Smooth muscle cell (in vitro differentiated cells): ENCODE measurements at regions not wholly inside any gene's neighbourhood (a gene's known extent, or its start where the extent isn't known, plus 50 kb on each side); places are given as distances from the start of the nearest gene placed in this dataset.

Experiments used
- DNase-seq: peaks from one replicate; lab custom pipeline; 2025; ENCODE audit not compliant: unreplicated experiment; lab: John Stamatoyannopoulos, UW
- H2AFZ ChIP-seq: fragments of 200-600 bp; sonication (generic); 2 replicates; pipeline ENCODE4 v1.6.0; 2016; ENCODE audit warnings: antibody characterized with exemption, low read depth, mild to moderate bottlenecking
- H3F3A ChIP-seq: fragments of 200-600 bp; sonication (generic); 2 replicates; pipeline ENCODE4 v1.6.0; 2017; ENCODE audit warnings: antibody characterized with exemption, low read depth
- H3K27ac ChIP-seq: fragments of 200-600 bp; sonication (generic); 2 replicates; pipeline ENCODE4 v1.5.1; 2016; ENCODE audit warnings: low read depth, mild to moderate bottlenecking
- H3K27me3 ChIP-seq: fragments of 200-600 bp; sonication (generic); 2 replicates; pipeline ENCODE4 v1.6.1; 2016; ENCODE audit warnings: low read depth, mild to moderate bottlenecking
- H3K36me3 ChIP-seq: fragments of 200-600 bp; sonication (generic); 2 replicates; pipeline ENCODE4 v1.5.1; 2016; ENCODE audit warnings: low read depth
- H3K4me1 ChIP-seq: fragments of 200-600 bp; sonication (generic); 2 replicates; pipeline ENCODE4 v1.5.1; 2016; ENCODE audit warnings: low read depth
- H3K4me2 ChIP-seq: fragments of 200-600 bp; sonication (generic); 2 replicates; pipeline ENCODE4 v1.6.0; 2016; ENCODE audit warnings: mild to moderate bottlenecking
- H3K4me3 ChIP-seq: fragments of 200-600 bp; sonication (generic); 2 replicates; pipeline ENCODE4 v1.5.1; 2016; ENCODE audit warnings: mild to moderate bottlenecking
- H3K79me2 ChIP-seq: fragments of 200-600 bp; sonication (generic); 2 replicates; pipeline ENCODE4 v1.6.0; 2016; ENCODE audit warnings: low read depth, mild to moderate bottlenecking
- H3K9ac ChIP-seq: fragments of 200-600 bp; sonication (generic); 2 replicates; pipeline ENCODE4 v1.6.0; 2016; ENCODE audit warnings: low read depth
- H3K9me3 ChIP-seq: fragments of 200-600 bp; sonication (generic); replicated peaks from 2 replicates; pipeline ENCODE4 v1.5.1; 2016; ENCODE audit warnings: low read depth
- H4K20me1 ChIP-seq: fragments of 200-600 bp; sonication (generic); 2 replicates; pipeline ENCODE4 v1.6.0; 2016; ENCODE audit warnings: low read depth
- CTCF ChIP-seq: fragments of 200-600 bp; sonication (generic); IDR thresholded peaks from 2 replicates; pipeline ENCODE4 v1.5.1; 2017; ENCODE audit warnings: borderline replicate concordance, mild to moderate bottlenecking, antibody characterized with exemption; ENCODE audit not compliant: insufficient read depth, poor library complexity, severe bottlenecking
- WGBS: methylation state at CpG from one replicate; pipeline ENCODE4 v1.1.7; 2016; ENCODE audit warnings: low lambda C conversion rate; 5-methylcytosine and 5-hydroxymethylcytosine counted together

GRCh38 chr4:151901631-151902030 lies 140.8 kb upstream of the GATB start:
- H4K20me1 ChIP-seq: no peaks in the 10 kb centered on the region
- H3K27ac ChIP-seq: no peak overlapping the region
- H3K9ac ChIP-seq: no peak overlapping the region
- no peak for TF ChIP-seq CTCF
- no peaks in the 10 kb centered on the region for H3K27me3 ChIP-seq
- DNase-seq: no peak
- no peaks in the 10 kb centered on the region for H3K4me1 ChIP-seq
- no peaks in the 10 kb centered on the region for H3K36me3 ChIP-seq
- H3K4me3 ChIP-seq: no peak overlapping the region
- no peak overlapping the region for H2AFZ ChIP-seq
- no peaks in the 10 kb centered on the region for H3K9me3 ChIP-seq
- no peak overlapping the region for H3K4me2 ChIP-seq
- H3F3A ChIP-seq: no peaks in the 10 kb centered on the region
- H3K79me2 ChIP-seq: no peaks in the 10 kb centered on the region

- H3K9me3 ChIP-seq: no peaks in the 10 kb centered on the region
- no peak overlapping the region for H3K9ac ChIP-seq
- no peak for TF ChIP-seq CTCF
- H3K4me1 ChIP-seq: no peaks in the 10 kb centered on the region
- no peaks in the 10 kb centered on the region for H3K27me3 ChIP-seq
- H4K20me1 ChIP-seq: no peaks in the 10 kb centered on the region
- no peaks in the 10 kb centered on the region for H3K36me3 ChIP-seq
- WGBS: 97% methylated on average over 2 of the region's 2 CpGs
- no peak overlapping the region for H3K4me2 ChIP-seq
- no peak for DNase-seq
- no peak overlapping the region for H3K27ac ChIP-seq
- H3K79me2 ChIP-seq: no peaks in the 10 kb centered on the region
- H3F3A ChIP-seq: no peaks in the 10 kb centered on the region
- H3K4me3 ChIP-seq: no peak overlapping the region
- H2AFZ ChIP-seq: no peak overlapping the region
Observed at GRCh38 chr4:151896880-151897279, 136.1 kb upstream of the GATB start.

- WGBS: 88% methylated on average over 3 of the region's 3 CpGs
- H3F3A ChIP-seq: no peaks in the 10 kb centered on the region
- no peaks in the 10 kb centered on the region for H4K20me1 ChIP-seq
- TF ChIP-seq CTCF: no peak
- no peaks in the 10 kb centered on the region for H3K4me1 ChIP-seq
- no peak overlapping the region for H3K9ac ChIP-seq
- no peak overlapping the region for H3K4me3 ChIP-seq
- no peak overlapping the region for H3K27ac ChIP-seq
- no peaks in the 10 kb centered on the region for H3K9me3 ChIP-seq
- DNase-seq: no peak
- no peak overlapping the region for H2AFZ ChIP-seq
- H3K4me2 ChIP-seq: no peak overlapping the region
- no peaks in the 10 kb centered on the region for H3K79me2 ChIP-seq
- no peaks in the 10 kb centered on the region for H3K36me3 ChIP-seq
- no peaks in the 10 kb centered on the region for H3K27me3 ChIP-seq
Observed at GRCh38 chr4:151895671-151896070, 134.9 kb upstream of the GATB start.

GRCh38 chr4:151894246-151894645 lies 133.4 kb upstream of the GATB start:
- Histone ChIP-seq H3K4me3 (no peak overlapping the region), H2AFZ (no peak overlapping the region), H4K20me1 (no peaks in the 10 kb centered on the region), H3K4me1 (no peaks in the 10 kb centered on the region), H3K9me3 (no peaks in the 10 kb centered on the region), H3K79me2 (no peaks in the 10 kb centered on the region), H3K36me3 (no peaks in the 10 kb centered on the region), H3K4me2 (no peak overlapping the region), H3K27ac (no peak overlapping the region), H3K9ac (no peak overlapping the region), H3K27me3 (no peaks in the 10 kb centered on the region), H3F3A (no peaks in the 10 kb centered on the region)
- DNase-seq: no peak
- 89% methylated on average over 3 of the region's 3 CpGs for WGBS
- no peak for TF ChIP-seq CTCF
